ENCODE measurements at regions not wholly inside any gene's neighbourhood (a gene's known extent, or its start where the extent isn't known, plus 50 kb on each side); places are given as distances from the start of the nearest gene placed in this dataset.

DNA sequence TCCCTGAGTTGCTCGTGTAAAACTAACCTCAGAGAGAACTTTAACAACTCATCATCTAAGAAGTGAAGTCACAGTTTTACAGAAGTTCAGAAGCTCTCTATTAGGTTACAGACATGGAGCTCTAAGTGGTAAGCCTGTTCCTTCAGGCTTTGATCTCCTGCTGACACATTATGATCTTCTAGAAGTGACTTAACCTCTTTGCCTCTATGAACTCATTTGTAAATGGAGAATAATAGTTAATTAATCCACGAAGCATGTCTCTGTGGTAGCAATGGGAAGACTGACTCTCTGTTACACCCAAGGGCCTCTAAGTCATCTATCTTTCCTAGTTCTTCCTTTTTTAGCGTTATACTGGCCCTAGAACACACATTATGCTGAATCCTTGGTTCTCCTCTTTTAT lies 157.9 kb upstream of the NRIP1 start:
- TF ChIP-seq, protein P1, sequence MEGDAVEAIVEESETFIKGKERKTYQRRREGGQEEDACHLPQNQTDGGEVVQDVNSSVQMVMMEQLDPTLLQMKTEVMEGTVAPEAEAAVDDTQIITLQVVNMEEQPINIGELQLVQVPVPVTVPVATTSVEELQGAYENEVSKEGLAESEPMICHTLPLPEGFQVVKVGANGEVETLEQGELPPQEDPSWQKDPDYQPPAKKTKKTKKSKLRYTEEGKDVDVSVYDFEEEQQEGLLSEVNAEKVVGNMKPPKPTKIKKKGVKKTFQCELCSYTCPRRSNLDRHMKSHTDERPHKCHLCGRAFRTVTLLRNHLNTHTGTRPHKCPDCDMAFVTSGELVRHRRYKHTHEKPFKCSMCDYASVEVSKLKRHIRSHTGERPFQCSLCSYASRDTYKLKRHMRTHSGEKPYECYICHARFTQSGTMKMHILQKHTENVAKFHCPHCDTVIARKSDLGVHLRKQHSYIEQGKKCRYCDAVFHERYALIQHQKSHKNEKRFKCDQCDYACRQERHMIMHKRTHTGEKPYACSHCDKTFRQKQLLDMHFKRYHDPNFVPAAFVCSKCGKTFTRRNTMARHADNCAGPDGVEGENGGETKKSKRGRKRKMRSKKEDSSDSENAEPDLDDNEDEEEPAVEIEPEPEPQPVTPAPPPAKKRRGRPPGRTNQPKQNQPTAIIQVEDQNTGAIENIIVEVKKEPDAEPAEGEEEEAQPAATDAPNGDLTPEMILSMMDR (conservative IDR thresholded peaks at IDR 0.05; ENCODE audit: low read length) = no peak
- TF ChIP-seq EZH2phosphoT487 (IDR thresholded peaks at IDR 0.05; ENCODE audit: borderline replicate concordance) = no peak
